IMR-90 (cell line): ENCODE measurements at regions not wholly inside any gene's neighbourhood (a gene's known extent, or its start where the extent isn't known, plus 50 kb on each side); places are given as distances from the start of the nearest gene placed in this dataset.

Experiments used
- ATAC-seq: fragments of 200-7000 bp; cut with Tn5 transposase; 2 replicates; pipeline ENCODE4 v1.9.1; 2020; ENCODE audit warnings: low read depth, mild to moderate bottlenecking, moderate library complexity
- BruUV-seq: library from RNA; stranded (reverse); fragments of 400-500 nt; replicated peaks from 2 replicates; lab custom pipeline; 2021; lab: Mats Ljungman, UMichigan
- CTCF ChIA-PET: fragments of 300-600 bp; formaldehyde crosslinking; extraction: SDS; loops from one replicate; lab custom pipeline; 2021; ENCODE audit warnings: antibody characterized with exemption; lab: Yijun Ruan, JAX
- POLR2A ChIA-PET: fragments of 300-600 bp; sonication (Branson Sonifier 250); formaldehyde crosslinking; loops from one replicate; lab custom pipeline; 2022; ENCODE audit warnings: antibody characterized with exemption; ENCODE audit not compliant: unreplicated experiment; lab: Charles Lee
- DNase-seq: peaks from one replicate; pipeline ENCODE4 v3.0.0; 2013
- H2AFZ ChIP-seq: replicated peaks from 2 replicates; pipeline ENCODE3; 2013; ENCODE audit warnings: low read length, mild to moderate bottlenecking; ENCODE audit not compliant: poor library complexity
- H2AK5ac ChIP-seq: 2 replicates; pipeline ENCODE4 v1.6.1; 2013; ENCODE audit warnings: low read depth, low read length, inconsistent platforms
- H2AK9ac ChIP-seq: replicated peaks from 2 replicates; pipeline ENCODE3; 2013; ENCODE audit warnings: mild to moderate bottlenecking, low read depth, low read length, moderate library complexity; ENCODE audit not compliant: poor library complexity
- H2BK120ac ChIP-seq: 2 replicates; pipeline ENCODE4 v1.6.1; 2013; ENCODE audit warnings: low read depth, low read length, inconsistent platforms
- H2BK15ac ChIP-seq: 3 replicates; pipeline ENCODE4 v1.6.1; 2013; ENCODE audit warnings: low read depth, low read length, inconsistent platforms
- H2BK20ac ChIP-seq: 2 replicates; pipeline ENCODE4 v1.6.1; 2013; ENCODE audit warnings: low read depth, mild to moderate bottlenecking, inconsistent platforms, low read length, moderate library complexity
- H2BK5ac ChIP-seq: 2 replicates; pipeline ENCODE4 v1.6.1; 2013; ENCODE audit warnings: mild to moderate bottlenecking, low read depth, low read length, inconsistent platforms; ENCODE audit not compliant: poor library complexity, severe bottlenecking
- H3K14ac ChIP-seq: replicated peaks from 2 replicates; pipeline ENCODE4 v1.6.1; 2013; ENCODE audit warnings: low read depth, low read length, inconsistent platforms
- H3K18ac ChIP-seq: 2 replicates; pipeline ENCODE4 v1.6.1; 2013; ENCODE audit warnings: low read depth, low read length, control low read depth
- H3K23ac ChIP-seq: 2 replicates; pipeline ENCODE4 v1.6.1; 2013; ENCODE audit warnings: low read depth, low read length, inconsistent platforms
- H3K27ac ChIP-seq: 2 replicates; pipeline ENCODE4 v1.5.1; 2013; ENCODE audit warnings: mild to moderate bottlenecking, control low read depth, low read length; ENCODE audit not compliant: insufficient read depth
- H3K27me3 ChIP-seq: 2 replicates; pipeline ENCODE4 v1.6.1; 2013; ENCODE audit warnings: low read length; ENCODE audit not compliant: control insufficient read depth, insufficient read depth
- H3K36me3 ChIP-seq: 2 replicates; pipeline ENCODE4 v1.6.1; 2013; ENCODE audit warnings: low read length, mixed read lengths; ENCODE audit not compliant: control insufficient read depth, insufficient read depth
- H3K4ac ChIP-seq: 2 replicates; pipeline ENCODE4 v1.6.1; 2013; ENCODE audit warnings: low read depth, low read length, inconsistent platforms
- H3K4me1 ChIP-seq: 2 replicates; pipeline ENCODE4 v1.6.1; 2013; ENCODE audit warnings: low read length, mixed read lengths; ENCODE audit not compliant: control insufficient read depth, insufficient read depth
- H3K4me2 ChIP-seq: 2 replicates; pipeline ENCODE4 v1.6.1; 2013; ENCODE audit warnings: low read depth, mild to moderate bottlenecking, control low read depth, low read length, moderate library complexity
- H3K4me3 ChIP-seq: 2 replicates; pipeline ENCODE4 v1.5.1; 2013; ENCODE audit warnings: low read depth, mild to moderate bottlenecking, control low read depth, low read length, moderate library complexity; ENCODE audit not compliant: insufficient read depth
- H3K56ac ChIP-seq: 2 replicates; pipeline ENCODE4 v1.6.1; 2013; ENCODE audit warnings: low read length, inconsistent platforms; ENCODE audit not compliant: insufficient read depth; ENCODE audit errors: extremely low read depth
- H3K79me1 ChIP-seq, 2 experiments: 2 replicates each; pipeline ENCODE4 v1.6.1; 2013; ENCODE audit warnings: low read length in 2 of 2, inconsistent platforms in 1 of 2, low read depth in 1 of 2
- H3K9ac ChIP-seq: 2 replicates; pipeline ENCODE4 v1.6.1; 2013; ENCODE audit warnings: low read depth, low read length, control low read depth
- H3K9me1 ChIP-seq: 2 replicates; pipeline ENCODE4 v1.6.1; 2013; ENCODE audit warnings: low read length, inconsistent platforms; ENCODE audit not compliant: insufficient read depth
- H3K9me3 ChIP-seq: 2 replicates; pipeline ENCODE4 v1.6.1; 2013; ENCODE audit warnings: low read length; ENCODE audit not compliant: control insufficient read depth, insufficient read depth
- H4K20me1 ChIP-seq: 2 replicates; pipeline ENCODE4 v1.6.1; 2013; ENCODE audit warnings: low read length, inconsistent platforms; ENCODE audit not compliant: insufficient read depth
- H4K5ac ChIP-seq: 2 replicates; pipeline ENCODE4 v1.6.1; 2013; ENCODE audit warnings: mild to moderate bottlenecking, low read depth, low read length, control low read depth
- H4K8ac ChIP-seq, 2 experiments: 2 replicates each; pipeline ENCODE4 v1.6.1; 2013; ENCODE audit warnings: low read depth in 2 of 2, low read length in 2 of 2, control low read depth in 1 of 2, inconsistent platforms in 1 of 2
- H4K91ac ChIP-seq: 2 replicates; pipeline ENCODE4 v1.6.1; 2013; ENCODE audit warnings: low read depth, low read length, inconsistent platforms; ENCODE audit not compliant: insufficient read depth
- BHLHE40 ChIP-seq: fragments of 150-350 bp; IDR thresholded peaks from 2 replicates; pipeline ENCODE4 v1.6.1; 2016; ENCODE audit warnings: mild to moderate bottlenecking, low read depth, low read length
- CHD1 ChIP-seq: IDR thresholded peaks from 2 replicates; pipeline ENCODE4 v1.6.1; 2012; ENCODE audit warnings: low read depth, low read length, improper control_type of control experiment
- CTCF ChIP-seq: conservative IDR thresholded peaks from 2 replicates; pipeline ENCODE4 v1.5.1; 2012; ENCODE audit warnings: mild to moderate bottlenecking, low read depth, low read length, improper control_type of control experiment
- FOS ChIP-seq: fragments of 150-350 bp; IDR thresholded peaks from 2 replicates; pipeline ENCODE4 v1.6.1; 2016; ENCODE audit warnings: low read depth, low read length
- MAZ ChIP-seq: IDR thresholded peaks from 2 replicates; pipeline ENCODE4 v1.6.1; 2012; ENCODE audit warnings: low read depth, mild to moderate bottlenecking, low read length, improper control_type of control experiment, moderate library complexity, borderline replicate concordance
- MXI1 ChIP-seq: IDR thresholded peaks from 2 replicates; pipeline ENCODE4 v1.6.1; 2012; ENCODE audit warnings: low read depth, mild to moderate bottlenecking, low read length, moderate library complexity, borderline replicate concordance
- RCOR1 ChIP-seq: IDR thresholded peaks from 2 replicates; pipeline ENCODE4 v1.6.1; 2012; ENCODE audit warnings: mild to moderate bottlenecking, low read length, improper control_type of control experiment; ENCODE audit not compliant: insufficient replicate concordance
- WGBS, 2 experiments: methylation state at CpG; one replicate each; pipeline versions ENCODE4 v1.1.5 to v1.1.7; 2013; ENCODE audit warnings: missing lambda C conversion rate in 2 of 2; ENCODE audit not compliant: insufficient read length in 1 of 2; ENCODE audit errors: extremely low coverage in 2 of 2; 5-methylcytosine and 5-hydroxymethylcytosine counted together
- dilution Hi-C: fragments of 300-500 bp; cut with HindIII; formaldehyde crosslinking; loops from one replicate; pipeline ENCODE4 v1.14.3; 2018; ENCODE audit warnings: low sequenced_read_pairs; ENCODE audit not compliant: unreplicated experiment
- in situ Hi-C: fragments of 300-500 bp; cut with MboI; formaldehyde crosslinking; loops from 3 replicates; pipeline ENCODE4 v1.14.3; 2019; ENCODE audit warnings: low sequenced_read_pairs, inconsistent platforms, mixed read lengths
- intact Hi-C: fragments of 100-400 bp; cut with micrococcal nuclease; formaldehyde crosslinking; loops from 2 replicates; pipeline ENCODE4 v1.10.0; 2022
- TF ChIP-seq, protein P1 (sequence below): fragments of 150-350 bp; IDR thresholded peaks from 2 replicates; pipeline ENCODE4 v1.6.1; 2017; ENCODE audit warnings: mild to moderate bottlenecking, antibody characterized with exemption, low read length, low read depth

GRCh38 chr2:196503398-196503797 is 136.1 kb upstream of the CCDC150 start:
- Histone ChIP-seq H3K27me3 (no peaks in the 10 kb centered on the region), H2AFZ (no peak overlapping the region), H3K79me1 (no peaks in the 10 kb centered on the region), H2AK5ac (no peak overlapping the region), H3K4me3 (no peak overlapping the region), H2BK15ac (no peak overlapping the region), H2BK120ac (no peak overlapping the region), H3K14ac (no peak overlapping the region), H3K27ac (no peak overlapping the region), H3K9me3 (peaks cover 4% of the 10 kb centered on the region), H3K4me1 (no peaks in the 10 kb centered on the region), H4K91ac (no peak overlapping the region), H3K4me2 (no peak overlapping the region), H4K5ac (no peak overlapping the region), H3K9ac (no peak overlapping the region), H4K8ac (no peak overlapping the region), H2BK5ac (no peak overlapping the region), H3K23ac (no peak overlapping the region), H3K4ac (no peak overlapping the region), H3K9me1 (no peaks in the 10 kb centered on the region), H3K36me3 (no peaks in the 10 kb centered on the region), H3K18ac (no peak overlapping the region), H3K56ac (no peak overlapping the region), H4K20me1 (no peaks in the 10 kb centered on the region), H2BK20ac (no peak overlapping the region), H2AK9ac (no peak overlapping the region)
- CTCF ChIA-PET, result no interaction called here
- TF ChIP-seq MAZ (no peak), FOS (no peak), BHLHE40 (no peak), CHD1 (no peak), MXI1 (no peak), CTCF (no peak), RCOR1 (no peak)
- TF ChIP-seq, protein P1, sequence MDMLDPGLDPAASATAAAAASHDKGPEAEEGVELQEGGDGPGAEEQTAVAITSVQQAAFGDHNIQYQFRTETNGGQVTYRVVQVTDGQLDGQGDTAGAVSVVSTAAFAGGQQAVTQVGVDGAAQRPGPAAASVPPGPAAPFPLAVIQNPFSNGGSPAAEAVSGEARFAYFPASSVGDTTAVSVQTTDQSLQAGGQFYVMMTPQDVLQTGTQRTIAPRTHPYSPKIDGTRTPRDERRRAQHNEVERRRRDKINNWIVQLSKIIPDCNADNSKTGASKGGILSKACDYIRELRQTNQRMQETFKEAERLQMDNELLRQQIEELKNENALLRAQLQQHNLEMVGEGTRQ, result no peak
- intact Hi-C loops, result no loop called here
- ATAC-seq (no peak), DNase-seq (no peak)
- POLR2A ChIA-PET, result no interaction called here
- BruUV-seq, result no TSS peak
- in situ Hi-C loops, result no loop called here
- 82% methylated on average over 2 of the region's 4 CpGs; no CpG with 5 or more reads in 1 of the 2 experiments for WGBS, 2 experiments
- dilution Hi-C loops, result no loop called here
